NCI-H146 treated with DMSO at 0.1 percent for 48 hours (cell line): ENCODE measurements at regions not wholly inside any gene's neighbourhood (a gene's known extent, or its start where the extent isn't known, plus 50 kb on each side); places are given as distances from the start of the nearest gene placed in this dataset.

ENCODE experiments used
- DNase-seq: peaks from one replicate; lab custom pipeline; 2025; ENCODE audit not compliant: unreplicated experiment; lab: John Stamatoyannopoulos, UW

- DNase-seq = no peak
These were observed 159.8 kb upstream of the MITF start for GRCh38 chr3:69579306-69580041.

GRCh38 chr3:69569520-69569919, 169.7 kb upstream of the MITF start:
- no peak for DNase-seq

- no peak for DNase-seq
These were observed 170.3 kb upstream of the MITF start for GRCh38 chr3:69568951-69569350.

- no peak for DNase-seq
These were observed 170.8 kb upstream of the MITF start for GRCh38 chr3:69568458-69568857.

- no peak for DNase-seq
These were observed 171.6 kb upstream of the MITF start for GRCh38 chr3:69567710-69568052.

GRCh38 chr3:69567023-69567709, 172.1 kb upstream of the MITF start:
- DNase-seq = no peak

GRCh38 chr3:69566275-69566674, 173.0 kb upstream of the MITF start:
- DNase-seq = no peak

- no peak for DNase-seq
These were observed 173.9 kb upstream of the MITF start for GRCh38 chr3:69565316-69565715.

- no peak for DNase-seq
These were observed 175.3 kb upstream of the MITF start for GRCh38 chr3:69563981-69564380.

GRCh38 chr3:69563151-69563550, 176.1 kb upstream of the MITF start:
- no peak for DNase-seq

GRCh38 chr3:69562020-69562419, 176.1 kb upstream of the FRMD4B start:
- no peak for DNase-seq

- DNase-seq = no peak
These were observed 174.9 kb upstream of the FRMD4B start for GRCh38 chr3:69560818-69561217.

- no peak for DNase-seq
These were observed 174.2 kb upstream of the FRMD4B start for GRCh38 chr3:69560116-69560515.

- DNase-seq = no peak
These were observed 173.0 kb upstream of the FRMD4B start for GRCh38 chr3:69558912-69559311.

GRCh38 chr3:69554576-69554975, 168.7 kb upstream of the FRMD4B start:
- DNase-seq = no peak

- DNase-seq = no peak
These were observed 168.0 kb upstream of the FRMD4B start for GRCh38 chr3:69553888-69554287.

- no peak for DNase-seq
These were observed 161.6 kb upstream of the FRMD4B start for GRCh38 chr3:69547461-69547880.

- DNase-seq = no peak
These were observed 157.0 kb upstream of the FRMD4B start for GRCh38 chr3:69542805-69543429.

- DNase-seq = no peak
These were observed 156.4 kb upstream of the FRMD4B start for GRCh38 chr3:69542089-69542804.

- DNase-seq = no peak
These were observed 155.8 kb upstream of the FRMD4B start for GRCh38 chr3:69541711-69542088.

- no peak for DNase-seq
These were observed 155.1 kb upstream of the FRMD4B start for GRCh38 chr3:69540706-69541581.
